ENCODE measurements at regions not wholly inside any gene's neighbourhood (a gene's known extent, or its start where the extent isn't known, plus 50 kb on each side); places are given as distances from the start of the nearest gene placed in this dataset.

GRCh38 chr5:35543408-35543807 is 74.3 kb upstream of the SPEF2 start:
- in situ Hi-C loops (cut with MboI; ENCODE audit: low sequenced_read_pairs), result no loop called here
- no peak for TF ChIP-seq ELK1 (IDR thresholded peaks at IDR 0.05; ENCODE audit: borderline replicate concordance, low read depth, low read length)
- TF ChIP-seq BHLHE40 (IDR thresholded peaks at IDR 0.05; ENCODE audit: low read depth, low read length), result no peak
- TF ChIP-seq SMC3 (IDR thresholded peaks at IDR 0.05; ENCODE audit: low read depth, low read length), result no peak
- TF ChIP-seq CHD1 (IDR thresholded peaks at IDR 0.05; ENCODE audit: low read depth, low read length), result no peak
- TF ChIP-seq, protein P1, sequence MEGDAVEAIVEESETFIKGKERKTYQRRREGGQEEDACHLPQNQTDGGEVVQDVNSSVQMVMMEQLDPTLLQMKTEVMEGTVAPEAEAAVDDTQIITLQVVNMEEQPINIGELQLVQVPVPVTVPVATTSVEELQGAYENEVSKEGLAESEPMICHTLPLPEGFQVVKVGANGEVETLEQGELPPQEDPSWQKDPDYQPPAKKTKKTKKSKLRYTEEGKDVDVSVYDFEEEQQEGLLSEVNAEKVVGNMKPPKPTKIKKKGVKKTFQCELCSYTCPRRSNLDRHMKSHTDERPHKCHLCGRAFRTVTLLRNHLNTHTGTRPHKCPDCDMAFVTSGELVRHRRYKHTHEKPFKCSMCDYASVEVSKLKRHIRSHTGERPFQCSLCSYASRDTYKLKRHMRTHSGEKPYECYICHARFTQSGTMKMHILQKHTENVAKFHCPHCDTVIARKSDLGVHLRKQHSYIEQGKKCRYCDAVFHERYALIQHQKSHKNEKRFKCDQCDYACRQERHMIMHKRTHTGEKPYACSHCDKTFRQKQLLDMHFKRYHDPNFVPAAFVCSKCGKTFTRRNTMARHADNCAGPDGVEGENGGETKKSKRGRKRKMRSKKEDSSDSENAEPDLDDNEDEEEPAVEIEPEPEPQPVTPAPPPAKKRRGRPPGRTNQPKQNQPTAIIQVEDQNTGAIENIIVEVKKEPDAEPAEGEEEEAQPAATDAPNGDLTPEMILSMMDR (conservative IDR thresholded peaks at IDR 0.05; ENCODE audit: low read depth, low read length), result no peak
- TF ChIP-seq MAFK (IDR thresholded peaks at IDR 0.05; ENCODE audit: low read depth, low read length), result no peak
- no peak for TF ChIP-seq MAZ (IDR thresholded peaks at IDR 0.05; ENCODE audit: borderline replicate concordance, low read depth, low read length)
- TF ChIP-seq POLR2A (IDR thresholded peaks at IDR 0.05; ENCODE audit: low read depth, low read length), result no peak
- no peak for TF ChIP-seq RAD21 (IDR thresholded peaks at IDR 0.05; ENCODE audit: low read length)
- TF ChIP-seq RFX5 (IDR thresholded peaks at IDR 0.05; ENCODE audit: low read depth, low read length), result no peak
- TF ChIP-seq NFE2L2 (IDR thresholded peaks at IDR 0.05; ENCODE audit: low read depth, low read length), result no peak
- no peak for TF ChIP-seq RCOR1 (IDR thresholded peaks at IDR 0.05; ENCODE audit: insufficient replicate concordance, low read length)
- no peak for TF ChIP-seq CEBPB (IDR thresholded peaks at IDR 0.05; ENCODE audit: low read depth, low read length)
- TF ChIP-seq USF2 (IDR thresholded peaks at IDR 0.05; ENCODE audit: low read depth, low read length), result no peak
- ChIA-PET CTCF (no interaction called here), POLR2A (ENCODE audit: unreplicated experiment) (no interaction called here)
- H2AFZ ChIP-seq (replicated peaks; ENCODE audit: low read length, poor library complexity), result no peak overlapping the region
- H4K8ac ChIP-seq (ENCODE audit: low read depth in 2 of 2, low read length in 2 of 2), result no peak overlapping the region
- no peak overlapping the region for H2BK5ac ChIP-seq (ENCODE audit: low read depth, low read length, poor library complexity, severe bottlenecking)
- no CpG with 5 or more reads among the region's 1 CpG for WGBS, 2 experiments (ENCODE audit: extremely low coverage in 2 of 2, insufficient read length in 1 of 2)
- no peak overlapping the region for H3K4me3 ChIP-seq (ENCODE audit: insufficient read depth, low read depth, low read length)
- H3K27me3 ChIP-seq (ENCODE audit: control insufficient read depth, insufficient read depth, low read length), result no peaks in the 10 kb centered on the region
- no peak overlapping the region for H3K18ac ChIP-seq (ENCODE audit: low read depth, low read length)
- H2BK120ac ChIP-seq (ENCODE audit: low read depth, low read length), result no peak overlapping the region
- H3K14ac ChIP-seq (replicated peaks; ENCODE audit: low read depth, low read length), result no peak overlapping the region
- no peak overlapping the region for H4K5ac ChIP-seq (ENCODE audit: low read depth, low read length)
- no peak overlapping the region for H2BK20ac ChIP-seq (ENCODE audit: low read depth, low read length)
- H3K4ac ChIP-seq (ENCODE audit: low read depth, low read length), result no peak overlapping the region
- no peaks in the 10 kb centered on the region for H3K9me1 ChIP-seq (ENCODE audit: insufficient read depth, low read length)
- H3K79me1 ChIP-seq (ENCODE audit: low read depth in 1 of 2, low read length in 2 of 2), result no peaks in the 10 kb centered on the region
- intact Hi-C loops (cut with micrococcal nuclease), result no loop called here
- dilution Hi-C loops (cut with HindIII; ENCODE audit: low sequenced_read_pairs, unreplicated experiment), result no loop called here
- ATAC-seq (ENCODE audit: low read depth) (no peak), DNase-seq (no peak)
- H3K4me1 ChIP-seq (ENCODE audit: control insufficient read depth, insufficient read depth, low read length), result no peaks in the 10 kb centered on the region
- no peak overlapping the region for H2AK9ac ChIP-seq (replicated peaks; ENCODE audit: low read depth, low read length, poor library complexity)
- BruUV-seq (replicated peaks), result no TSS peak
- no peak overlapping the region for H2BK15ac ChIP-seq (ENCODE audit: low read depth, low read length)
- H4K91ac ChIP-seq (ENCODE audit: insufficient read depth, low read depth, low read length), result no peak overlapping the region
- no peak overlapping the region for H3K9ac ChIP-seq (ENCODE audit: low read depth, low read length)
- H3K23ac ChIP-seq (ENCODE audit: low read depth, low read length), result no peak overlapping the region
- H2AK5ac ChIP-seq (ENCODE audit: low read depth, low read length), result no peak overlapping the region
- H3K56ac ChIP-seq (ENCODE audit: extremely low read depth, insufficient read depth, low read length), result no peak overlapping the region
- no peak overlapping the region for H3K4me2 ChIP-seq (ENCODE audit: low read depth, low read length)
- H3K27ac ChIP-seq (ENCODE audit: insufficient read depth, low read length), result no peak overlapping the region
- no peaks in the 10 kb centered on the region for H3K36me3 ChIP-seq (ENCODE audit: control insufficient read depth, insufficient read depth, low read length)
- no peaks in the 10 kb centered on the region for H3K9me3 ChIP-seq (ENCODE audit: control insufficient read depth, insufficient read depth, low read length)
- H4K20me1 ChIP-seq (ENCODE audit: insufficient read depth, low read length), result no peaks in the 10 kb centered on the region

Measured in IMR-90 (cell line).